Islet of Langerhans (tissue), 1 donor: ENCODE measurements at regions not wholly inside any gene's neighbourhood (a gene's known extent, or its start where the extent isn't known, plus 50 kb on each side); places are given as distances from the start of the nearest gene placed in this dataset.

ENCODE experiments used
- FAIRE-seq: peaks from one replicate; lab custom pipeline; 2011; peaks lifted over from hg19 to GRCh38; lab: Jason Lieb, UNC

- no peak for FAIRE-seq
Observed at GRCh38 chr2:2566396-2567323, 235.6 kb upstream of the MYT1L start.

- no peak for FAIRE-seq
Observed at GRCh38 chr2:2565671-2566070, 234.6 kb upstream of the MYT1L start.

DNA sequence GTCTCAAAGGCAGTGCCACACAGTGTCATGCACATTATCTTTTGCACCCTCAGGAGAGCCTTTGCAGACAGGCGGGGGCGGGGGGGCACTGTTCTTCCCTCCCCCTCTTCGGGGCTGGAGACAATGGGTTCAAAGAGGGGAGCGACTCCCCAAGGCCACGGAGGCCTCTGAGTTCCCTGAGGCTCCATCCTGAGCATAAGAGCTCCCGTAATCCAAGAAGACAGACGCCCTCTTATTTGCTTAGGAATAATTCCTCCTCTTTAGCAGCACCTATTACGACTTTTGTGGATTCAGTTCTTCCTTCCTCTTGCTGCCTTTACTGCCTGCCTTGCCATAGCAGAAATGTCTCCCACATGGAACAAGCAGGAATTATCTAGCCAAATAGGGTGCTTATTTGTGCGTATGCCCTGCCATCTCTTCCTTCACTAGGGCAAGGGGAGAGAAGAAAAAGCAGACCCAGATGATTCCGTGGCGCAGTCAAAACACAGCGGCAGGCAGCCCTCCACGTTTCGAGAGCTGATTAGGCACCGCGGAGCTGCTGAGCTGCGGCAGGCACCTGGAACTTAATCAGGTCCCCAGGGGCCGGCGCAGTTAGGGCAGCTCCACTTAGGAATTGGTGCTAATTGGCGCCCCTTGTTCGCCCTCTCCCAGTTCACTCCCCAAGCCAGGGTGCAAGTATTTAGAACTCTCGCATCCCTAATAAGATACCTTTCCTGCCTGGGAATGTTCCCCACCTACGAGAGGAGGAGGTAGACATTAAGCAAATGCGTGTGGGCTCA is 233.4 kb upstream of the MYT1L start:
- no peak for FAIRE-seq

DNA sequence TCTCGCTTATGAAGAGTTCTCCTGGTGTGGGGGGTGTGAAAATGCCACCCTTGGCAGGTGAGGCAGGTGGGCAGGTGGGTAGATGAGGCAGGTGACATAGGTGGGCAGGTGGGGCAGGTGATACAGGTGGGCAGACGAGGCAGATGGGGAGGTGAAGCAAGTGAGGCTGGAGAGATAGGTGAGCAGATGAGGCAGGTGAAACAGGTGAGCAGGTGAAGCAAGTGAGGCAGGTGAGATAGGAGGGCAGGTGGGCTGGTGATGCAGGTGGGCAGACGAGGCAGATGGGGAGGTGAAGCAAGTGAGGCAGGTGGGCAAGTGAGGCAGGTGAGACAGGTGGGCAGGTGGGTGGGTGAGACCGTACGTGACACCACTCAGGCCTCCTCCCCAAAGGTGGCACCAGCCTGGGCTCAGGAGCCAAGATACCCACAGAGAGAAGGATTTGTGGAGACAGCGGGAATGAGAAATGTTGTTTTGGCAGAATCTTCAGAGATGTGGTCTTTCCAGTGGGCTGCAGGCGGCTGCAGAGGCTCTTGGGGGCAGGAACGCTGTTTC is 232.3 kb upstream of the MYT1L start:
- no peak for FAIRE-seq

DNA sequence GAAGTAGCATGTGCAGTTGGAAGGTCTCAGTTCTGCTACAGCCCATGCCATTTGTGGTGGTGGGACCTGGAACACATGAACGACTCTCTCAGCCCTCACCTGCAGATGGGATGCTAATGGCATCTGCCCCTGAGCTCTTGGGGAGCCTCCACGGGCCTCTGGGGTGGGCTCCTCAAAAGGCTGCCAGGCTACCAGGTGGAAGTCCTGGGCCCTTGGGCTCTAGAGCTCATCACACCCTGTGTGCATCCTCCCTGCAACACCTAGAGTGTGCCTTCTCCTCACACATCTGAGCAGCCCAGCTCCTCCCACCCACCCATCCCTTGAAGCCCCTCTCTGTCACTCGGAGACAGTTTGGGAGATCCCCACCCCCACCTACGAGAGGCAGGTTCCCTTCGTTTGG is 231.8 kb upstream of the MYT1L start:
- FAIRE-seq, result no peak

- FAIRE-seq, result no peak
Observed at GRCh38 chr2:2561346-2562095, 230.4 kb upstream of the MYT1L start.

GRCh38 chr2:2560374-2561015 is 229.4 kb upstream of the MYT1L start:
- no peak for FAIRE-seq

GRCh38 chr2:2558476-2558875 is 227.4 kb upstream of the MYT1L start:
- FAIRE-seq, result no peak

DNA sequence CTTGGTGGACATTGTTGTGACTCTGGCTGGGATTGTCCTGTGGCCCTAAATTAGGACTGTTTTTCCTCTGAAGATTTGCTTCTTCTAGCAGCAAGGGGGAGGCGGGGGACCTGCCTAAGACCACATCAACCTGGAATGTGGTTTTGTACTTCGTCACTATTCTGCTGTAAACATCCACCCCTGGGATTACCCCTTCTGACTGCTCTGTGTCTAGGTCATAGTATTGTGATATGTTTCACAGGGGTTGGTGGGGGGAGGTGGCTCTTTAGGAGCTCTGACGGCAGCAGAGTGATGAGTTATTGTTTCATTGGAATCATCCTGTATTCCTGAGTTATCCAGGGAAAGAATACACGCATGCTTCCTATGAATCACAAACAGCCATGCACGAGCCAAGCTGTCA is 226.4 kb upstream of the MYT1L start:
- no peak for FAIRE-seq

DNA sequence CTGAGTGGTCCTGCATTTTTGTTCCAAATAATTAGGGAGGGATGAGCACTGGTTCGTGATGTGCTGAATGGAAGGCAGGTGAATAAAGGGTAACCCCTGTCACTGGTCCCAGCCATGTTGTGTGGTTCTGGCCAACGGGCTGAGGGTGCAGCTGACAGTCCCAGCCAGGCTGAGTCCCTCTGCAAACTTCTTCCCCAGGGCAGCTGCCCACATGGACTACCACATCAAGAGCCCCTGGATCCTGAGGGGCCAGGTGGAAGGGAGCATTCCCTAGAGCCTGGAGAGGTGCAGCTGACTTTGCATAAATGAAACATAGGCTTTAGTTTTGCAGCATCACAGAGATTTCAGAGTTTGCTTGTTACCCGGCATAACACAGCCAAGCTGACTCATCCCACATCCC is 219.8 kb upstream of the MYT1L start:
- FAIRE-seq, result no peak

DNA sequence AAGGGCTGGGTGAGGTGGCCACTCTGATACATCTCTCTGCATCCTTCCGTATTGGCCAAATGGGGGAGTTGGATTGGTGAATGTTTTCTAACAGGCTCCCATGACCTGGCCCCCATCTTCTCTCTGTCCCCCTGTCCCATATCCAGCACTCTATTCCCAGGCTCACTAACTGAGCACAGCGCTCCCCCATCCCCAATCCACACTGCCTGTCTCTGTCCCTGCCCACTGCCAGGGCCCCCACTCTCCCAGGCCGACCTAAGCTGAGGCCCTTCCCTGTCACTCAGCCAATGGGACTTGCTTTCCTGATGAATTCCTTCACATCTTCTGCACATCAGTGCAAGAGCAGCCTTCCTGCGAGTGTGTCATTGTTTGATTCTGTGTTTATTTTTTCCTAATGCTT is 216.8 kb upstream of the MYT1L start:
- no peak for FAIRE-seq

DNA sequence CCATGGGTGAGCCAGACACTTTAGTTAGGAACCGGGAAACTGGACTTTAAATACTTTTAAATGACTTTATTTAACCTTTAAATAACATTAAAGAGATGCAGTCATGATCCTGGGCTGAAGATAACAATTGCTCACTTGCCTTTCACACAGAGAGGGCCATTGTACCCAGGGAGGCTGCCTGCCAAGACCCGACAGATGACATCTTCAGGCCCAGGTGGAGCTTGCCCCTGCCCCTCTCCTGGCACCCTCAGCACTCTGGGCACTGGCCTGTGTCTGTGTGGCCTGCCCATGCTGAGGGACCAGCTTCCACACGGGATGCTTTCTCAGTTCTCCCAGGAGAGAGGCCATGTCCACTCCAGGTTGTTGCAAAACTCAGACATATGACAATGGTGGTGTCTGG is 216.4 kb upstream of the MYT1L start:
- FAIRE-seq, result no peak

DNA sequence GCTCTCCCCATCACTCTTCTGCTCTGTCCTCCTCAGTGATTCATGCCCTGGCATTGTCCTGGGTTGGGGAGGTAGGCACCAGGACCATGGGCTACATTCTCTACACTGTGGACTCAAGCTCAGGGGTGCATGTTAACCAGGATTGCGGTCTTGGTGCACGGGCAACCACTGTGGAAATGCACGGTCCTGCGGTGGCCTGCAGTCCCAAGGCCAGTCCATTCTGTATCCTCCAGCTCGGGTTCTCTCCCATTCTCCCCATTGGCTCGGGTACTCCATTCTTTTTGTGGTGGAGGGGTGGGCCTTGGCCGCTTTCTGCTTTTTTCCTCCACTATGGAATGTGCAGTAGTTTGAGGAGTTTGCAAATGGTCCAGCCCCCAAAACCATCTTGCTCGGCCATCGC is 215.0 kb upstream of the MYT1L start:
- FAIRE-seq, result no peak

DNA sequence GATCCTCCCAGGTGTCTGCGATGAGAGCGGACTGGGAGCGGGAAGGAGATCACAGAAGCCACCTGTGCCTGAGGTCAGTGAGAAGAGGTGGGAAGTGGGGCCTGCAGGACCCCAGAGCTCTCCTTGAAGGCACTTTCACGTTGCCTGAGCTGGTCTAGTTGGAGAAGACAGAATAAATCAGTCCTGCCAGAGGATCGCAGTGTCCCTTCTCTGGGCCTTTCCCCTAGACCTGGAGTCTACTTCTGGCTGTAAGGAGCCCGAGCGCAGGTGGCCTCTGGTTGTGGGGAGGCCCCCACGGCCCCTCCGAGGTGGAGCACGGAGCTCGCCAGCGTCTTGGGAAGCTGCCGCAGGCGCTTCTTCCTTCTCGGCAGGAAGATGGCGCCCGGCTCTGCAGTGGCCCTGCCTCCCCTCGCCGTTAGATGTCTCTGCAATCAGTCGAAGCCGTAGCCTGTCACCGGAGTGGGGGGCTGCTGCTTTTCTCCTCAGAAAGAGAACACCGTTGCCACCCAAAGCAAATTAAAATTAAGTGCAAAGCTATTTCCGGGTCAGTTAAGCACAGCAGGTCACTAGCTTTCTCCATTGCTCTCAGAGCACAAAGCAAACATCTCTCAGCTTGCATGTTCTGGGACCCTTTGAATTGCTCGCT is 212.0 kb upstream of the MYT1L start:
- no peak for FAIRE-seq

DNA sequence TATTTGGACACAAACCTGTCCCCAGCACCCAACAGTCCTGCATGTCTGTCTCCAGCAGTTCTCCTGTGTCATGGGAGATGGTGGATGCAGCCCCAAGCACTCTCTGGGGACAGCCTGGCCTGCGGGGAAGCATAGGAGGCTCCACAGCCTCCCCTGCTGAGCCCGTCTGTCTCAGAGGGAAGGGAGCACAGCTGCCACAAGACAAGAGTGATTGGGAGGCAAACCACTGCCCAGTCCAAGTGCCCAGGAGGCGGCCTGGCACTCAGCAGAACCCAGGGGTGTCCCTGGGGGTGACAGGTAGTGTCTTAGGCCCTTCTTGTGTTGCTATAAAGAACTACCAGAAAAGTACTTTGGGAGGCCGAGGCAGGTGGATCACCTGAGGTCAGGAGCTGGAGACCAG is 211.2 kb upstream of the MYT1L start:
- FAIRE-seq, result no peak

GRCh38 chr2:2540406-2540805 is 209.3 kb upstream of the MYT1L start:
- FAIRE-seq, result no peak

DNA sequence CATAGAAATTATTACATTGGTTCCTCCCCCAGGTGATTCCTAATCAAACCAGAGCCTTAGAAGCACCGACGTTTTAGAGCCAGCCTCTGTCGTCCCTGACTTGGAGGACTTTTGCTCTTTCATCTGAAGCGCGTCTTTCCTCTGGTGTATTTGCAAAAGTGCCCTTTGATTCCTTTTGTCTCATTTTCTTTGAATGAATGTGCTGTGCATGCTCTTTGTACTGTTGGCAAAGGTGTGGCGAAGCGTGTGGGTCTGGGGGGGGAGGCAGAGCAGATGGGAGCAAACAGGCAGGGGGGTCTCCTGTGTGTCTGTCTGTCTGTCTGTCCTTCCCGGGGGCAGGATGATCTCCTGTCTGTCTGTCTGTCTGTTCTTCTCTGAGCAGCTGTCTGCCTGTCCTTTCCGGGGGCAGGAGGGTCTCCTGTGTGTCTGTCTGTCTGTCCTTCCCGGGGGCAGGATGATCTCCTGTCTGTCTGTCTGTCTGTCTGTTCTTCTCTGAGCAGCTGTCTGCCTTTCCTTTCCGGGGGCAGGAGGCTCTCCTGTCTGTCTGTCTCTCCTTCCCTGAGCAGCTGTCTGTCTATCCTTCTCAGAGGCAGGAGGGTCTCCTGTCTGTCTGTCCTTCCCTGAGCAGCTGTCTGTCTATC is 205.5 kb upstream of the MYT1L start:
- FAIRE-seq, result no peak

GRCh38 chr2:2530334-2530733 is 199.3 kb upstream of the MYT1L start:
- FAIRE-seq, result no peak

DNA sequence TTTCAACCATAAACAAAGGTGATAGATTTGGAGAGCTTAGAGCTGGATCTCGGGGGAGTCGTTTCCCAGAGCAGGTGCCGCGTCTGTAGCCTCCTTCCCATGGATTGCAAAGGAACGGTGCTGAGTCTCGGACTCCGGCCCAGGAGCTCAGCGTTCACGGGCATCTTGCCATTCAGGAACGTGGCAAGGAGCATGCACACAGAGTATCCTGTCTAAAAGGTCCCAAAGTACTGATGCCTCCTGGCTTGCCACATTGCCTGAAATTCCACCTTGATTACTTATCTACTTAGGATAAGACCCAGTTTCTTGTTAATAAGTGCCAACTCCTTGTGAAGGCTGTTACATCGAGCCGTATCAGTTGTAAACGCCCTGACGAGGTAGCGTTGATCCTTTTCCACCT is 197.8 kb upstream of the MYT1L start:
- FAIRE-seq, result no peak

DNA sequence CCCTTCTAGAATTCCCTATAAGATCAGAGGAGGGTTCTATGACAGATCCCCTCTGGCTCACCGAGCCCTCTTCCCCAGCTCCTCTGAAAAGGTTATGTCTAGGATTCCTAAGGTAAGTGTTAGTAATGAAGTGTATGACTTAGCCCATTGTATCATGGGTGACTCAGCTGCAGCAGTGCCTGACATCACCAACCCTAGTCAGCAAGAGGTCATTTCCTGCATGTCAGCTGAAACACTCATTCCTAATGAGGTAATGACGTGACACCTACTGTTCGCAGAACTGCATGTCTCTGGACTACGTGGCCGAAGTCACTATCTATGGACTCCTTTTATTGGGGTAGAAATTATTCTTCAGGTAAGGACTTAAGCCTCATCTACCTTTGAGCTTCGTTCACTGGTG is 196.1 kb upstream of the MYT1L start:
- no peak for FAIRE-seq

DNA sequence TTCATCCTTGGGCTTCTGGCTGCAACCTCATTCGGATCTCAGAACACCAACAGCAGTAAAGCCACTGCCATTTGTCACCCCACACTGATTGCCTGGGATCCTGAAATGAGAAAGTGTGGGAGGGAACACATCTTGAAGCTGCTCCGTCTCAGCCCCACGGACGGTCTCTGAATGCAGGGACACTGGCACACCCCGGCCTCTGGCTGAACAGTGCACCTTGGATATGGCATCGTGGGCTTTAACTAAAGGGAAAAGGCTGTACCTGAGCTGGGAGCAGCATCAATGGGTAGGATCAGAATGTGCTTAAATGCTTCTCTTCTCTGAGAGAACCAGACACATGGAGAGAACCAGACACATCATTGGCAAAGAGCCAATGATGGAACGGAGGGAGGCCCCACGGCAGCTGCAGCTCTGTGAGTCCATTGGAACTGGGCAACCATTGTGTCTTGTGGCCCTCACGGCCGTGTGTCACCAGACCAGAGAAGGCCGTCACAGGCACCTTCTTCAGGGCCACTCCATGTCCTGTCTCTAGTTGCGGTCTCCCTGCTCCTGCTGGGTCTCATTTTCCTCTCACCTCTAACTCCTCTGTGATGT is 193.4 kb upstream of the MYT1L start:
- FAIRE-seq, result no peak
